HL-60 (cell line): ENCODE measurements at regions not wholly inside any gene's neighbourhood (a gene's known extent, or its start where the extent isn't known, plus 50 kb on each side); places are given as distances from the start of the nearest gene placed in this dataset.

ENCODE experiments used
- CTCF ChIP-seq: IDR thresholded peaks from one replicate; pipeline ENCODE4 v1.5.1; 2011; ENCODE audit warnings: low read length, control low read depth, inconsistent platforms; ENCODE audit not compliant: insufficient read depth
- POLR2AphosphoS5 ChIP-seq: IDR thresholded peaks from 2 replicates; pipeline ENCODE4 v1.6.1; 2012; ENCODE audit warnings: low read depth
- TF ChIP-seq, protein P1 (sequence below): IDR thresholded peaks from 2 replicates; pipeline ENCODE4 v1.6.1; 2012; ENCODE audit warnings: low read depth; ENCODE audit not compliant: insufficient replicate concordance

DNA sequence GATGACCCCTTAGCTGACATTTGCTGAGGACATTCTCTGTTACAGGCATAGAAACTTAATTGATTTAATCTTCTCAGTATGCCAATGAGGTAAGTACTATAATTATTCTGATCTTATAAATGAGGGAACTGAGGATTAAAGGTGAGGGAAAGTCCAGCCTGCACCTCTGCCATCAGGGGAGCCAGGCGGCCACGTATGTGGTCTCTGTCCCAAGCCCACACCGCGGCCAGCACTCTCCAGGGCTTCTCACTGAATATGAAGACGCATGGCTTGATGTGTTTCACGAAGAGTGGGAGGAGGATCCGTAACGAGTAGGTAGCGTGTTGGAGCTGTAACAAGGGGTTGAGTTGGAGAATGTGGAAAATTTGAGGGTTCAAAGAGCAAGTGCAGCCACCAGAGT lies 154.4 kb downstream of the TMEM18 start:
- TF ChIP-seq CTCF (no peak), POLR2AphosphoS5 (no peak)
- TF ChIP-seq, protein P1, sequence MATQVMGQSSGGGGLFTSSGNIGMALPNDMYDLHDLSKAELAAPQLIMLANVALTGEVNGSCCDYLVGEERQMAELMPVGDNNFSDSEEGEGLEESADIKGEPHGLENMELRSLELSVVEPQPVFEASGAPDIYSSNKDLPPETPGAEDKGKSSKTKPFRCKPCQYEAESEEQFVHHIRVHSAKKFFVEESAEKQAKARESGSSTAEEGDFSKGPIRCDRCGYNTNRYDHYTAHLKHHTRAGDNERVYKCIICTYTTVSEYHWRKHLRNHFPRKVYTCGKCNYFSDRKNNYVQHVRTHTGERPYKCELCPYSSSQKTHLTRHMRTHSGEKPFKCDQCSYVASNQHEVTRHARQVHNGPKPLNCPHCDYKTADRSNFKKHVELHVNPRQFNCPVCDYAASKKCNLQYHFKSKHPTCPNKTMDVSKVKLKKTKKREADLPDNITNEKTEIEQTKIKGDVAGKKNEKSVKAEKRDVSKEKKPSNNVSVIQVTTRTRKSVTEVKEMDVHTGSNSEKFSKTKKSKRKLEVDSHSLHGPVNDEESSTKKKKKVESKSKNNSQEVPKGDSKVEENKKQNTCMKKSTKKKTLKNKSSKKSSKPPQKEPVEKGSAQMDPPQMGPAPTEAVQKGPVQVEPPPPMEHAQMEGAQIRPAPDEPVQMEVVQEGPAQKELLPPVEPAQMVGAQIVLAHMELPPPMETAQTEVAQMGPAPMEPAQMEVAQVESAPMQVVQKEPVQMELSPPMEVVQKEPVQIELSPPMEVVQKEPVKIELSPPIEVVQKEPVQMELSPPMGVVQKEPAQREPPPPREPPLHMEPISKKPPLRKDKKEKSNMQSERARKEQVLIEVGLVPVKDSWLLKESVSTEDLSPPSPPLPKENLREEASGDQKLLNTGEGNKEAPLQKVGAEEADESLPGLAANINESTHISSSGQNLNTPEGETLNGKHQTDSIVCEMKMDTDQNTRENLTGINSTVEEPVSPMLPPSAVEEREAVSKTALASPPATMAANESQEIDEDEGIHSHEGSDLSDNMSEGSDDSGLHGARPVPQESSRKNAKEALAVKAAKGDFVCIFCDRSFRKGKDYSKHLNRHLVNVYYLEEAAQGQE: no peak
